GM19438 (cell line): ENCODE measurements at regions not wholly inside any gene's neighbourhood (a gene's known extent, or its start where the extent isn't known, plus 50 kb on each side); places are given as distances from the start of the nearest gene placed in this dataset.
A peak's percentile ranks its signal among the peaks of the same experiment; 100 is the strongest.
"Not testable (repeated sequence)": the region's sequence is repeated elsewhere in the genome, so short reads cannot be mapped to it uniquely, and the experiment has no call there.

Experiments
- ATAC-seq: cut with Tn5 transposase; IDR thresholded peaks from one replicate; pipeline ENCODE4 v1.9.1; 2021; ENCODE audit warnings: low read depth; ENCODE audit not compliant: unreplicated experiment

- ATAC-seq: no peak
Measured at GRCh38 chrX:7542587-7543380, 300.2 kb upstream of the VCX start.

GRCh38 chrX:7522860-7523259 is 320.1 kb upstream of the VCX start:
- ATAC-seq: no peak

- ATAC-seq: no peak
Measured at GRCh38 chrX:7515681-7516413, 327.1 kb upstream of the VCX start.

- no peak for ATAC-seq
Measured at GRCh38 chrX:7514871-7515599, 327.9 kb upstream of the VCX start.

- no peak for ATAC-seq
Measured at GRCh38 chrX:7512845-7513244, 330.1 kb upstream of the VCX start.

GRCh38 chrX:7503251-7503650 is 339.7 kb upstream of the VCX start:
- no peak for ATAC-seq

- ATAC-seq: no peak
Measured at GRCh38 chrX:7500386-7500785, 342.6 kb upstream of the VCX start.

GRCh38 chrX:7486505-7486904 is 338.6 kb upstream of the PUDP start:
- ATAC-seq: no peak

- ATAC-seq: no peak
Measured at GRCh38 chrX:7485061-7485460, 337.1 kb upstream of the PUDP start.

GRCh38 chrX:7480721-7481120 is 332.8 kb upstream of the PUDP start:
- no peak for ATAC-seq

- no peak for ATAC-seq
Measured at GRCh38 chrX:7462110-7462509, 314.2 kb upstream of the PUDP start.

- ATAC-seq: not testable (repeated sequence)
Measured at GRCh38 chrX:7461051-7461450, 313.1 kb upstream of the PUDP start.

- ATAC-seq: no peak
Measured at GRCh38 chrX:7447801-7448499, 300.0 kb upstream of the PUDP start.

- ATAC-seq: no peak
Measured at GRCh38 chrX:7446815-7447214, 298.9 kb upstream of the PUDP start.

GRCh38 chrX:7444967-7445366 is 297.0 kb upstream of the PUDP start:
- ATAC-seq: peak; percentile 76

GRCh38 chrX:7441586-7441985 is 293.6 kb upstream of the PUDP start:
- no peak for ATAC-seq

GRCh38 chrX:7435822-7436221 is 287.9 kb upstream of the PUDP start:
- ATAC-seq: no peak

- no peak for ATAC-seq
Measured at GRCh38 chrX:7432901-7433300, 284.9 kb upstream of the PUDP start.

GRCh38 chrX:7420717-7421116 is 272.8 kb upstream of the PUDP start:
- no peak for ATAC-seq

- ATAC-seq: no peak
Measured at GRCh38 chrX:7414753-7415152, 266.8 kb upstream of the PUDP start.

- no peak for ATAC-seq
Measured at GRCh38 chrX:7412840-7413239, 264.9 kb upstream of the PUDP start.
